Inflammatory macrophage treated with lipopolysaccharide for 4 hours (primary cell): ENCODE measurements at regions not wholly inside any gene's neighbourhood (a gene's known extent, or its start where the extent isn't known, plus 50 kb on each side); places are given as distances from the start of the nearest gene placed in this dataset.

ENCODE experiments used
- DNase-seq: peaks from one replicate; pipeline ENCODE4 v3.0.0-alpha.2; 2020

DNA sequence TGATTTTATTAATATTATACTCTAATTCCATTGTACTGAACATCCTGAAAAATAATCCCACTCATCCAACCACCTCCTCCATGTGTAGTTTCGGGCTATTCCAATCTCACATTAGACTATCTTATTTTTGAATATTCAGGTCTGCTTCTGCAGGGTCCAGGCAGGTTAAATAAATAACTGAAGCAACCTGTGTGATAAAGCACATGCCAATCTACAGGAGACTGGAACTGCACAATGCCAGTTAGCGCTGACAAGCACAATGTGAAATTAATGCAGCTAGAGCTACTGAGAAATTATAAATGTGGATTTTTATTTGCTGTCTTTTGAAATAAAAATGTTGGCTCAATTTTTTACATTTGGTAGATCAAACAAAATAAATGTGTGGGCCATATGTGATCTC is 540.1 kb upstream of the ATXN8OS start:
- no peak for DNase-seq

DNA sequence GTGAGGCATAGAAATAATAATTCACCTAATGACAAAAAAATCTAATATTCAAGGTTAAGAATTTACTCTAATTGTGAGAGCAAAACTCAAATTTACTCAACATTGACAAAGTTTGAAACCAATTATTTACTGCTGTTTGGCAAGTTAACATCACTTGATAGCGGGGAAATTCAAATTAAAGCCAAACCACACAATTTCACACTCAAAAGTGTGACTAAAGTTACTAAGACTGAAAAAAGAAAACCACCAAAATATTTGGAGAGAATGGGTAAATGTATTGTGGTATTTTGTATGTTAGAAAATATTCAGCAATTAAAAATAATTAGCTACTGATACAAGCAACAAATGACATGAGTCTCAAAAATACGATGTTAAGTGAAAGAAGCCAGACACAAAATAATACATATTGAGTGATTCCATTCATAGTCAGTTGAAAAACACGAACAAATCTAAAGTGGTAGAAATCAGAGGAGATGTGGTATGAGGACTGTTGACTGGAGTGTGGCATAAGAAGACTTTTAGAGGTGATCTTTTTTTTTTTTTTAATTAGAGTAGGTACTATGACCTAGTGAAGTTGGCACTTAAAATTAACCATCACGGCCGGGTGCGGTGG is 541.4 kb upstream of the ATXN8OS start:
- DNase-seq, result no peak

DNA sequence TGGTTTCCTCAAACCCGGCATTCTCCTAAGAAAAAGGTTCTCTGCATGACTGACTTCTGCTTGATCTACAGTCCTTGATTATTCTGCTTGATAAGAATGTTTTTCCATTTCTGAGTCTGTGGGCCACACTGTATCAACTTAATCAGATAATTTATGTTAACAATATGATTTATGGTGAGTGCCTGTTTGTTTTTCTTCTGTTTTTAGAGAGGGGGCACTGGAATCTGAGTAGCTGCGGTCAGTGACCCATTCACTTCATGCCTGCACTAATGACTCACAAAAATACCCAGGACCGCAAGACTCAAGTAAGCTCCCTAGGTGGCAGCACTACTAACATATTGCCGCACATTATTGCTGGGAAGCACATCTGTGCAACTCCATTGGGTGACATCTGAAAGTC is 542.3 kb upstream of the ATXN8OS start:
- DNase-seq, result no peak

DNA sequence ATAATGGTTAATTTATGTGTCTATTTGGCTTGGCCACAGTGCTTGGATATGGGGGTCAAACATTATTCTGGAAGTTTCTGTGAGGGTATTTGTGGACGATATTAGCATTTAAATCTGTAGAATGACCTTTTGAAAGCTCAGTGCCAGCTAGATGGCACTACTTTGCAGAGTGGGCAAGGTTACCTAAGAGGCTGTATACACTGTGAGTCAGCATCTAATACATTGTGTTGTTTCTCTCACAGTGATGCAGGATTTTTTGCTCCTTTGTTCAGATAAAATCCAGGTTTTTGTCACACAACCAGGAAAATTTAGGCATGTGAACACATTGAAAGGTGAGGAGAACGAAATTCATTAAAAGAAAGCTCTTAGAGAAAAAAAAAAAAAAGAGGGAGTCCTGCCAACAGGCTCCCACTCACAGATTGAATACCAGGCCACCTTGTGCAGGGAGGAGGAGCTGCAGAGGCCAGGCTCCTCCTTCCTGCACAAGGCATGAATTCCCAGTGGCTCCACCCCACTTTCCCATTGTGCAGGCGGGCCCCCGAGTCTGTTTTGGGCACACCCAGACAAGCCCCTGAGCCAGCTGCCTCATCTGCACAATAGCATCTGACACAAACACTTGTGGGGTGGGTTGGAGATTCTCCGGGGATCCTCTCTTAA is 551.0 kb upstream of the ATXN8OS start:
- DNase-seq, result no peak

DNA sequence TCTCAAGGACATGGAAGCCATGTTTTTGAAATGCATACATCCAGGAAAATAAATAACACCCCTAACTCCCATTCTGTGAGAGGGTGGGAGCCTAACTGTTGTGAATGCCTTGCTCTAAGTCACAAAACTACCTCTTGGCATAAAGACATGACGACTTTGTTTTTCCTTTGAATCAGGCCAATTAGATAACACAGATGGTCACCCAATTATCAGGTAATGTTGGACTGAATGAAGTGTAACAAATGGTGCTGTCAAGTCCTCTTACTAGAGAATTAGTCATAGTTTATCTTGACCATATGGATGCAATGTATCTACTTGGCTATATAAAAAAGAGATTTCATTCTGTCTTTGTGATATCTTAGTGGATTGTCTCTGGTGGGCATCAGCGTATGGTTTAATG is 553.6 kb upstream of the ATXN8OS start:
- no peak for DNase-seq

DNA sequence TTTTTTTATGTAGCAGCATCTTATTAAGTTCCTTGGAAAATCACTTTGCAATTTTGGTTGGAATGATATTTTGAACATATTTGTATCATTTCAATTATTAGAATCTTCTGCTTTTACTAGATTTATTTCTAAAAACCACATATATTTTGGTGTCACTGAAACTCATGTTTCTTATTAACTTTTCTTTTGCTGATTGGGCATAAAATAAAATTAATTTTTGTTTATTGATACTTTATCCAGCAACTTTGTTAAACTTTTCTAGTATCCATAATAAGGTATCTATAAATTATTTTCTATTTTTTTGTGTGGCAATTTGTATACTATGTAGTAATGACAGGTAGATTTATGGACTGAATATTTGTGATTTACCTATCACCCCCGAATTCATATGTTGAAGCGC is 556.4 kb upstream of the ATXN8OS start:
- no peak for DNase-seq

DNA sequence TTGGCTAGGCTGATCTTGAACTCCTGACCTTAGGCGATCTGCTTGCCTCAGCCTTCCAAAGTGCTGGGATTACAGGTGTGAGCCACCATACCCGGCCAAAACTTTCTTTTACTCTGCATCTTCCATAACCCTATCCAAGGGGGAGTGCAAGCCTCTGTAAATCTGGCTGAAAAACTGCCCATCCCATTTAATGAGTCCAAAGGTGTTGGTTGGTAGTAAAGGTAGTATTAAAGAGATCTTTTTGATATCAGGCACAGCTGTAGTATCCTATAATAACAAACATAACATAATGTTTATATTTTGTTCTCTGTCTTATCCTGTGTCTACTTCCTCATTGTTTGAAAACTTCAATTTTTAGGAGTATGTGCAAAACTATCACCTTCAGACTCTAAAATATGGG is 559.8 kb upstream of the ATXN8OS start:
- no peak for DNase-seq

DNA sequence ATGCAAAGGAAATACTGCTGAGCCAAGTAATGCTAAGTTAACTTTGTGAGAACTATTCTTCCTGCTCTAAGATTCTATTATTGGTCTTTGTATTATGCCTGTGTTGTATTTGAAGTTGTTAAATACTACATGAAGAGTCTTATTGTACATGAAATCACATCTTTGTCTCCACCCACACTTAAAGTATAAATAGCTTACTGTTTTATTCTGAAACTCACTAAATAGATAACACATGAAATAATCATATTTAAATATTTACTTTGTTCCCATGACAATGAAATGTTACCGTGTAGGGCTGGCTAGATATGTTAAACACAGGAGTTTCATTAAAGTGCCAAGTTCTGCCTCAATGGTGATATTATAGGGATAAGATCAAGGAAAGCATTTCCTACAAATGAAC is 562.1 kb upstream of the ATXN8OS start:
- no peak for DNase-seq

DNA sequence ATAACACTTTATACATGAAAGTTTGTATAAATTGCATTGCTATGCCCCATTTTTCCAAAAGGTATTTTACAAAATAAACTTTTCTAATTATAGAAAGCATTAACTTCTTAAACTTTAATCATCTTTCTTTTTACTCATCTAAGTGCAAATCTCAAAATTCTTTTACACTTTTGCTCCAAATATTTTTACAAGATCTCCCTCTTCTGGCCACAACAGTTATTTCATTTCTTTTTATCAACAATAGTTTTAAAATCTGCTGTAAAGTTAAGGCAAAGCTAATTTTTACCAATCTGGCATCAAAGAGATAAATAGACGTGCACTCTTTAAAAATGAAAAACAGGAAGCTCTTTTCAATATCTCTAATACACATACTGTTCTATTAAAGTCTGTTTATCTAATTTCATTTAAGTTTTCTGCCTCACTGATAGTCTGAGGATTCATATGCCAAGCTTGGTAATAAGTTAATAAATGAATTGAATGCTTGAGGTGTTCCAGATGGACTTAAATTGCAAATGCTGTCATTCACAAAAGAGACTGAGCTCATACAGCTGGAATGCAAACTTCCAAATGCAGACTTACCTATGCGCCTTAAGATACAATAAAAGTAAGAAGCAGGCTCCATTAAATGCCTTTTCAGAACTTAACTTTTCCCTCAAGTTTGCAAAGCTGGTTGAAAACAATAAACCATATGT is 583.0 kb upstream of the ATXN8OS start:
- DNase-seq, result no peak

DNA sequence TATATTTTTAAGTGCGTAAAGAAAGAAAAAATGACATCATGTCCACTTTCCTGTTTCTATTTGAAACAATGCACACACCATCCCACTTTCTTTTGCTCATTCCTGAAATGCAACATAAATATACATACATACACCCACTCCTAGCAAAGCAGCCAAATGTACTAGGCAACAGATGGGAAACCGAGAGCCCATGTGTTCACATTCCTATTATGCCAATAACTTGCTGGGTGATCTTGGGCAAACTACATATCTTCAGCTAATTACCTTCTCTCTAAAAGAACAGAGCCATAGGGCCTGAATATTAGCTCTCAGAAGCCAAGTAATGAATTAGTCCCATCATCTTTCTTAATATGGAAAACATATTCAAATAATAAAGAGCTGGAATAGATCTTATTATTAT is 610.6 kb upstream of the ATXN8OS start:
- DNase-seq, result no peak

DNA sequence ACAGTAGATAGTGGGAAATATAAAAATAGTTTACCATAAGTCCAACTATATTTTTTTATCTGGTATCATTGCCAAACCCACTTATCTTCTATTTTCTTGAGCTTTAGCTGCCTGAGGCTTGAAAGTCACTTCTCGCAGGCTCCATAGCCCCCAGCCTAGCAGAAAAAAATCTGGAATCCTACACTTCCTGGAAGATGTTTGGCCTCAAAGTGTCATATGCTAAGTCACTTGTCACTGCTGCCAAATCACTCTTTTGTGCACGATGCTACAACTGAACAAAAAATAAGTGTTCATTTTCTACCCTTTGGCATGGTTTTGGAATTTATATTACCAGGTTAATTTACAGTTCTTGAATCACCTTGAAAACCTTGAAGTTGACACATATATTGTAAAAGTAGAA is 612.5 kb upstream of the ATXN8OS start:
- DNase-seq, result no peak

DNA sequence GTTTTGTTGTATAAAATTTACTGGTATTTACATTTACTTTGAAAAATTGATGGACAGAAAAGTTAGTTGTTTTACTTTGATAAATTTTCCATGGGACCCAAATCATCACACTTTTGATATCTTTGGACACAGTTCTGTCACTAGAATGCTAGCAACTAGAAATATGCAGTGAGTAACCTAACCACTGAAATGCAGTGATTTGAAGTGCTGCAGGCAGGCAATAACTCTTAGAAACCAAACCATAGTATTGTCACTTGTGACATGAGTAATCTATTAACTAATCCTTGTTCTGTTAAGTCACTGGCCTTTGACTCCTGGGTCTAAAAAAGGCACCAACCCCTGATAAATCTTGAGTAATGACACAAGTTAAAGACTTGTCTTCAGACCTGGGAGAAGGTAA is 620.0 kb upstream of the ATXN8OS start:
- DNase-seq, result no peak

DNA sequence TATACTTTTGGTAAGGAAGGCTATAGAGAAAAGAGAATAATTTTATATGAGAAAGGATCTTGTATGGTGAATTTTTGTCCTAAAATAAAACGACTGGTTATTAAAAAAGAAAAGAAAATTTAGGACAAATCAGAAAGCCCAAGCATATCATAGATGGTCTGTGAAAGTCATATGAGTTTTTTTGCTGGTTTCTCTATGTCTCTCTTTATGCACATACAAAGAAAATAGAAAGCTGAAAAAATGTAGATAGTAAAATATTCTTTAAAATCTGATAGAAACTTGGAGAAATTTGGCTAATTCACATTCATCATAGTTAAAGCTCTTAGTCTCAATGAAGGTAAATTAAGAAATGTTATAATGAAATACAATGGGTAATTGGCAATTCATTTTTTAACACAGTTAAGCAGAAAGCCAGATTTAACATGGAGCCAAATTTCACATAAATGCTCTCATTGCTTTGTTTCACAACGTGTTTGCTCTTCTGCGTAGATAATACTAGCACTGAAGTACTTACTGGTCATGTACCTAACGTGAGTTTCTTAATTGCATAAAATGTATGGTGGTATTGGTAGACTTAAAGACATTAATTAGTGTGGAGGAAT is 621.5 kb upstream of the ATXN8OS start:
- no peak for DNase-seq

DNA sequence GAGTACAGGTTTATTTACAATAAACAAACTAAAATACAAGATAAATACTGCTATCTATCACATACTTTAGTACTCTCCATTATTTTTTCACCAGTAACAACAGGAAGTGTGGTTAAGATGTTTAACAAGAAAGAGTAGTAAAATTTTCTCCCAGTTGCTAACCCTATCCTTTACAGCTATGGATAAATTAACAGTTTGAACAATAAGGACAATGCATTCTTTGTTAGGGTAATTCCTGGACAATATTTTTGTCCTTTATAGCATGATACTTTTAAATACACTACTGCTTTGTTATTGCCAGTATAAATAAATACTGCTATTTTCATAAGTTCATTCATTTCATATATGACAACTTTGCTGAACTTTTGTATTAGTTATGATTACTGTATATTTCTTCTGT is 630.2 kb upstream of the ATXN8OS start:
- DNase-seq, result no peak

DNA sequence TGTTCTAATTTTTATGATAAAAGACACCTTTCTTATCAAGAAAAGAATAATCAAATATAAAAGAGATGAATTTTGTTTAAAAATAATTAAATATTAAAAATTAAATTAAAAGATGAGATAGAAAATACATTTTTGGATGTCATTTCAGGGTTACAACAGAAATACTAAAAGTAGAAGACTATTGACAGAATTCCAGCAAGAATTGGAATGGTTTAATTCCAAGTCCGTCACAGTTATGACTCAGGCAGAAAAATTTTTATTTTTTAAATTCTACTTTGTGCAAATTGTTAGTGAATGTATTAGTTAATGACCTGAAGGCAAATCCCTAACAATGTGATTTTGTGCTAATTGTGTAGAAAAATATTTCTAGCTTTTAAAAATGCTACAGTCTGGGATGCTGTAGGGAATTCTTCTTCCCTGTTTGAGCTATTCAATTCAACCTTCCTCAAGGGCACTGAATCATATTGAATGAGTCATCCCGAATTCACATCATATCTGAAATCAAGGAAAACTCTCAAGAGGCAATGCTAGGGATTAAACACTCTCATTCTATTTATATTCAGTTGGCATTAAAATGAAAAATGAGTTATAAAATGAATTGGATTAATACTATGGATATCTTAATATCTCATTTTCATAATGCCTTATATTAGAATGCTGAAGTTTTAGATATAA is 633.5 kb upstream of the ATXN8OS start:
- no peak for DNase-seq

DNA sequence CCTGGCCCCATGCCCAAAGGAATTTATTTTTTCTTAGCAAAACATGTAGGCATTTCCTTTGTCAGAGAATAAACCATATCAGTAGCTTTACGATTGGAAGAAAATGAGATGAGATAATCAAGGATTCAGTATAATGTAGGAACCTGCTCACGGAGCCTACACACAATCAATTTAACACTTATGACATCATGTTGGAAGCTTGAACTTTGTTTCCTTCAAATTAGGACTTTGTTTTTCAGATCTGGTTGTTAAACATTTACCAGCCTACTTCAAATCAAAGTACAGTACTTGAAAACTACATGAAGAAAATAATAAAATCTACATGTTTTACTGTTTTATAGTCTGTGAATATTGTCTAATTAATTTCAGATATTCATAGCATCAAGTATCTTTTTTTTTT is 639.0 kb upstream of the ATXN8OS start:
- no peak for DNase-seq

DNA sequence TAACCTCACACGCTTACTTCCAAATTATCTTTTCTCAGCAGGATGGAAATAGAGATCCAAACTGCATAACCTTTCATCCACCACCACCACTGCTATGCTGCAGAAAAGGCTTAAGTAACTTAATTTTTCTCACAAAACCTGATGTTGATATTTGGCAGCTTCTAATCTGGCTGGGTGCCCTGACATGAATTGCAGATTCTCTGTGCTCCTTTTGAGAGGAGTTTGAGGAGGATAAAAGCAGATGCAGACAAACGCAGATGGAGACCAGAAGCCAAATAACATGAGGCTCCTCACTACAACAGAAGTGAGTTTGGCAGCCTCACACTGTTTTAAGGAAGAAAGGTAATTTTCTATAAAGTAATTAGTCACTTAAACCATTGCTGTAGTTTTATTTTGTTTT is 646.2 kb upstream of the ATXN8OS start:
- no peak for DNase-seq

DNA sequence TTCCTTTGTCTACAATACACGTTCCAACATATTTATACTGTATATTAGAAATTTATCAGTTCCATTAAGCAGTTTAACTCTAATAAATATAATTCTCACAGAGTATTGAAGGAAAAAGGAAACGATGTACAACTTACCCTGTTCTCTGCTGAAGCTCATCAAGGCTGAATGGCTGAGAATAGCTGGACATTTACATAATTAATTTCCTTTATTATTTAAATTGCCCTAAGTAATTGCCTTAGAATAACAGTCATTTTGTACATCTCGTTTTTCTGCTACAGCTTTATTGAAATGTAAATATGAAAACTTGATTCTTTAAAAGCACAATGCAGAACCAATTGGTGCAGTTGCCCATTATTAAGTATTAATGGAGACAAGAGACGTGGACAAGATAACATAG is 648.3 kb upstream of the ATXN8OS start:
- DNase-seq, result no peak

DNA sequence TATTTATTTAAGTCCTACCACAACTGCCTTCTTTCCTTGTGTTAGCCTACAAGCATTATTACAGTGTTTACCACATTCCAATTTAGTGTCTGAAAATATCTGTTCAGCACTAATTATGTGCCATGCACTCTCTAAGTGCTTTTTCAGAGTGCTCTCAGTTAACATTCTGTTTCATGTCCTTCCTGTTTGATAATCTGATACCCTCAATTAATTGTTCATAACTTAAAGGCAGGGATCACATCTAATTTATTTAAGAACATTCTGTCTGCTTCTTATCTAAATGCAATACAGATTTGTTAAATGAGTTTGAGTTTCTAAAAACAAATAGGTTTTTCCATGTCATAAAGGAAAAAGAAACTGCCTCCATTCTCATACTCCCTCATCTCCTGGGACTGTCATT is 649.6 kb upstream of the ATXN8OS start:
- no peak for DNase-seq

DNA sequence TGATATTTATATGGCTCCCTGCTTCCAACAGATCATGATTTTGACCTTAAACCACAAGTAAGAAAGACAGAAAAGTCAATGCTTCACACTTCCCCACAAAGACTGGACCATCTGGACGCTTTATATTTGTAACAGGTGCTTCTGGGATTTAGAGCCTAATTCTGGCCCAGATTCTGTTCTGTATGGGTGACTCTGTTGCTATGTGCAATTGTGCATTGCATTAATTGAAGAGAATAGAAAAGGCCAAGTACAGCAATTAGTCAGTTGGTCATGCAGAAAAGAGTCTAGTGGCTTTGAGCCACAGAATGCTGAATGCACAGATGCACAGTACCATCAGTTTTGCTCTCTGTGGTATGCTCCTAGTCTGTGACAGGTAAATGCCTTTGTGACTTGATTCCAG is 657.4 kb upstream of the ATXN8OS start:
- DNase-seq, result no peak

DNA sequence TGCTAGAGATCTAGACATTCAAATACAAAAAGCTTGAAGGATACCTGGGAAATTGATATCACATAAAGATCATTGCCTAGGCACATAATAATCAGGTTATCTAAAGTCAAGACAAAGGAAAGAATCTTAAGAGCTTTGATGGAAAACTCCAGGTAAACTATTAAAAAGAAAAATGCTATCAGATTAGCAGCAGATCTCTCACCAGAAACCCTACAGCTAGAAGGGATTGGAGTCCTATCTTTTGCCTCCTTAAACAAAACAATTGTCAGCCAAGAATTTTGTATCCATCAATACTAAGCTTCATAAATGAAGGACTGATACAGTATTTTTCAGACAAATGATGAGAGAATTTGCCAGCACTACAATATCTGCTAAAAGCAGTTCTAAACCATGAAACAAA is 682.4 kb upstream of the ATXN8OS start:
- no peak for DNase-seq

DNA sequence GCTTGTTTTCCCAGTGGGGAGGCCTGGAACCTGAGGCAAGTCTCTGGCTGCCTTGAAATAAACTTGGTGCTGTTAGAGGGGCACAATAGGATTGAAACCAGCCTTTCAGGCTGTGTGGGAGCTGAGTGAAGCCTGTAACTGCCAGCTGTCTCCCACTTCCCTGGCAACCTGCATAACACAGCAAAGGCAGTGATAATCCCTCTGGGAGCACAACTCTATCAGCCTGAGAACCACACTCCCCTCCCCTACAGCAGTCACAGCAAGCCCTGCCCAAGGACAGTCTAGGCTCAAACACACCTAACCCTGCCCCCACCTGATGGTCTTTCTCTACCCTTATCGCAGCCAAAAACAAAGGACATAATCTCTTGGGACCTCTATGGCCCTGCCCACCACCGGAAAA is 683.8 kb upstream of the ATXN8OS start:
- no peak for DNase-seq

DNA sequence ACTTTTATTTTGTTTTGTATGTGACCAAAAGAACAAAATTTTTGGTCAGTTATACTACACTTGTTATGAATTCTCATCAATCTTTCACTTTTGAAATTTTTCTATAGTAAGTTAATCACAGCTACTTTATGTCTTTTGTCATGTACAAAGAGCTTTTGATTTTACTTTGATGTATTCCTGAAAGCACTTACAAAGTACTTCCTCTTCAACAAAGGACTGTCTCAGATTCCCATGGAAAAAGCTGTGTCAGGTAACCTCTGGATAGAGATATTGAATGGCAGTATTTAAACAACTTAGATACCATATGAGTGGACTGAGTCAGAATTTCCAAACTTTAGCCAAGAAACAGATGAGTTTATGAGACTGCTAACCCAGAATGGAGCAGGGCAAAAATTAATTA is 689.3 kb upstream of the ATXN8OS start:
- no peak for DNase-seq

DNA sequence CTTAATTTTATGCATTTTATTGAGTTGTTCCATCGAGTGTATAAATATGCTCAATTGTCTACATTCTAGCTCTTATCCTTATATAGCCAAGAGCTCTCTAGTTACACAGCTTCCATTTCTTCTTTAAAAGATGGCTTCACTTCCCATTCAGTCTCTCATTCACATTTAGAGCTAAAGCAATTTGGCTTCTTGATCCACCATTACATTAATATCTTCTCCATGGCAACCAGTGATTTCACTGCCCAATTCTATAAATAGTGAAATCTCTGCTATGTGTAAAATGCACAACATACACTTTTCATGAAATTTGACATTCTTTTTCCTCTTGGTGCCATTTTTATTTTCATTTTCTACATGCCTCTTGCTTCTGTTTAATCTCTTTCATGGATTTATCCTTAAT is 696.9 kb upstream of the ATXN8OS start:
- DNase-seq, result no peak
